ENCODE measurements at regions not wholly inside any gene's neighbourhood (a gene's known extent, or its start where the extent isn't known, plus 50 kb on each side); places are given as distances from the start of the nearest gene placed in this dataset.

DNA sequence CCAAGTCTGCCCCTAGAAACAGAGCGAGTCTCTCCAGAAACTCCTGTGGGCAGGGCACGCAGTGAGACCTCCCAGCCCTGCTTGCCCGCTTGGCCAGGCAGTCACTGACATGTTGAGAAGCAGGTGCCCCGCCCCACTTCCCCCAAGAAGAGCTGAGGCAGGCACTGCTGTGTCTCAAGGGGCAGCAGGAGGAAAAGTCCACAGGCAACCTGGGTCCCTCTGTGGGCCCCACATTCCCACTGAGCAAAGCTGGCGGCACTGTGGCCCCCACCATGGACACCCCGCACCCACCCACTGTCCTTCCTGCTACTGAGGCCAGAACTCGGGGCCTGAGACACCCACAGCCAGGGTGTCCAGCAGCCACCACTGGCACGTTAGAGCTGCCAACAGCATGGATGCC is 137.3 kb upstream of the NKX1-1 start:
- TF ChIP-seq, protein P1, sequence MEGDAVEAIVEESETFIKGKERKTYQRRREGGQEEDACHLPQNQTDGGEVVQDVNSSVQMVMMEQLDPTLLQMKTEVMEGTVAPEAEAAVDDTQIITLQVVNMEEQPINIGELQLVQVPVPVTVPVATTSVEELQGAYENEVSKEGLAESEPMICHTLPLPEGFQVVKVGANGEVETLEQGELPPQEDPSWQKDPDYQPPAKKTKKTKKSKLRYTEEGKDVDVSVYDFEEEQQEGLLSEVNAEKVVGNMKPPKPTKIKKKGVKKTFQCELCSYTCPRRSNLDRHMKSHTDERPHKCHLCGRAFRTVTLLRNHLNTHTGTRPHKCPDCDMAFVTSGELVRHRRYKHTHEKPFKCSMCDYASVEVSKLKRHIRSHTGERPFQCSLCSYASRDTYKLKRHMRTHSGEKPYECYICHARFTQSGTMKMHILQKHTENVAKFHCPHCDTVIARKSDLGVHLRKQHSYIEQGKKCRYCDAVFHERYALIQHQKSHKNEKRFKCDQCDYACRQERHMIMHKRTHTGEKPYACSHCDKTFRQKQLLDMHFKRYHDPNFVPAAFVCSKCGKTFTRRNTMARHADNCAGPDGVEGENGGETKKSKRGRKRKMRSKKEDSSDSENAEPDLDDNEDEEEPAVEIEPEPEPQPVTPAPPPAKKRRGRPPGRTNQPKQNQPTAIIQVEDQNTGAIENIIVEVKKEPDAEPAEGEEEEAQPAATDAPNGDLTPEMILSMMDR (conservative IDR thresholded peaks at IDR 0.05), result no peak
- TF ChIP-seq ZFX (IDR thresholded peaks at IDR 0.05), result no peak

Measured in C4-2B (cell line).